ENCODE measurements at regions not wholly inside any gene's neighbourhood (a gene's known extent, or its start where the extent isn't known, plus 50 kb on each side); places are given as distances from the start of the nearest gene placed in this dataset.
"Not testable (repeated sequence)": the region's sequence is repeated elsewhere in the genome, so short reads cannot be mapped to it uniquely, and the experiment has no call there.

GRCh38 chr2:126952216-126952615, 53.5 kb downstream of the TEX51 start:
- no peak for DNase-seq (ENCODE audit: low read depth, low spot score)

DNA sequence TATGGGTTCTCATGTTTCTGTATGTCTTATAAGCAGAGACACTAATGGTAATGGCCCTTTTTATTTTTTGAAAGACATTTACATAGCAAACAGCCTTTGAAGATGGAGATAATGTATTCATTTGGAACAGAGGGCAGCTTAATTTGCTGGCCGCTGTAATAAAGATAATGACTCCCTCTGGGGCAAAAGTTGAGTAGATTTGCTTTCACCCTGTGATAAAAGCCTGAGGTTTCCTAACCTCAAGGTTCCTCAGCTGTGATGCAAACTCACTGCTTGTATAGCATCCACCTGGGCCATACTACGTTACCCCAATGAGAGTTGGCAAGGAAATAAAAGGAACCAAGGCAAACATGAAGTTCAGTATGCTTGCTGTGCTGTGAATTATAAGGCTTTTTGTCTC, 54.8 kb downstream of the TEX51 start:
- DNase-seq (ENCODE audit: low read depth, low spot score) = no peak

- DNase-seq (ENCODE audit: low read depth, low spot score) = no peak
Observed at GRCh38 chr2:126954831-126955230, 56.1 kb downstream of the TEX51 start.

GRCh38 chr2:126956773-126957172, 58.1 kb downstream of the TEX51 start:
- not testable (repeated sequence) for DNase-seq (ENCODE audit: low read depth, low spot score)

DNA sequence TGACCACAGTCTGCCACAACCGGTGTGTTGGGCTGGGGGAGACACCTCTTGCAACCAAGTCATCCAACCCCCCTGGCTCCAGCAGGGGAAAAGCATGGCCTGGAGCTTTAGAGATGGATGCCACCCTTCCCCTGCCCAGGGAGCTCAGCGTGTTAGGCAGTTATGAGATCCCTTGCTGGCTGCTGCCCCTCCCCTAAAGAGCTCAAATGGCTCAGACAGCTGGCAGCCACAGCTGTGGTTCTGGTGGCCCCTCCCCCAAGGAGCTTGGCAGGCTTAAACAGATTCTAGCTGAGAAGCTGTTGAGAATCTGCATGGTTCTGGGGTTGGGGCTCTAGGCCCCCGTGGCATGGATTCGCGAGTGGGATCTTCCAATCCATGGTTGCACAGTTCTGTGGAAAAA, 64.7 kb downstream of the TEX51 start:
- no peak for DNase-seq (ENCODE audit: low read depth, low spot score)

DNA sequence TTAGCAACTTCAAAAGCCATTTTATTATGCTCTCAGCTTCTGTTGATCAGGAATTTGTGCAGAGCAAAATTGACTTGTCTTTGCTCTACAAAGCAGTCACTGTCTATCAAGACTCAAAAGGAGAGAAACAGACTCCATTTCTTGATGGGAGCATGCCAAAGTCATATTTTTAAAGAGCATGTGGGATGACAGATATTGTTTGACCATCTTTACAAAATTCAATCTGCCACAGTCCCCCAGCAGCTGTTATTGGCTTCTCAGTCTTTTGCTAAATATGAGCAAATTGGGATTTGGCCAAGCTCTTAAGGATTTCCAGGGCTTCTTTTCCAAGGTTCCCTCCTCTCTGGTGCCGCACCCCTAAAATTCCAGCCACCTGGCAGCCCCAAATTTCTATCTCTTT, 67.9 kb downstream of the TEX51 start:
- DNase-seq (ENCODE audit: low read depth, low spot score) = no peak

DNA sequence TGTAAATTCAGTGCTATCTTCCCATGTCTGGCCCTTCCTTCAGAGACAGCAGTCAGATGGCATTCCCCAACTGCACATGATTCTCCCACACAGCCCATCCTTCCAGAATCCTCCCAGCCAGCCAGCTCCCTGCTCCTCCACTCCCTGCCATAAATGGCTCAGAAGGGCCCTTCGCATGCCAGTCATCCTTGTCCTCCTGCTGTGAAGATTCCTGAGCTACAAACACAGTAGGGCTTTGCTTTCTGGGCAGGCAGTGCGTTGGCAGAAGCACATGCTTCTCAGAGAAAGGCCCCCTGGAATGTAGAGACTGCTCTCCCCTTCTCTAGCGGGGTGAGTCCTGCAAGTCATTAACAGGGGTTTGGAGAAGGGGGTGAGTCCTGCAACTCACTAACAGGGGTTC, 71.9 kb downstream of the TEX51 start:
- DNase-seq (ENCODE audit: low read depth, low spot score) = no peak

DNA sequence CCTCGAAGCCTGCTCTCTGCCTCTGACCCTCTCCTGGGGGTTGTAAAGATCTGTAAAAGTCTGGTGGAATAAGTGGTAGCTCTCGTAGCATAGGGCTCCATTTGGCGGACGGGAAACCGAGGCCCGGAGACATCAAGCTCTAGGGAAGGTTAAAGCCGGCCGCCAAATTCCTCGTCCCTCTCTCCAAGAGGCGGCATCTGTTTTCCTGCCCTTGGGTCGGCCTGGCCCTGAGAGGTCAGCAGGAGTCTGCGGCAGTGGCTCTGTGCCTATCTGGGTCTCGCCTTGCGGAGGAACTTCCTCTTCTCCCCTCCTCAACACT, 72.4 kb downstream of the TEX51 start:
- no peak for DNase-seq (ENCODE audit: low read depth, low spot score)

DNA sequence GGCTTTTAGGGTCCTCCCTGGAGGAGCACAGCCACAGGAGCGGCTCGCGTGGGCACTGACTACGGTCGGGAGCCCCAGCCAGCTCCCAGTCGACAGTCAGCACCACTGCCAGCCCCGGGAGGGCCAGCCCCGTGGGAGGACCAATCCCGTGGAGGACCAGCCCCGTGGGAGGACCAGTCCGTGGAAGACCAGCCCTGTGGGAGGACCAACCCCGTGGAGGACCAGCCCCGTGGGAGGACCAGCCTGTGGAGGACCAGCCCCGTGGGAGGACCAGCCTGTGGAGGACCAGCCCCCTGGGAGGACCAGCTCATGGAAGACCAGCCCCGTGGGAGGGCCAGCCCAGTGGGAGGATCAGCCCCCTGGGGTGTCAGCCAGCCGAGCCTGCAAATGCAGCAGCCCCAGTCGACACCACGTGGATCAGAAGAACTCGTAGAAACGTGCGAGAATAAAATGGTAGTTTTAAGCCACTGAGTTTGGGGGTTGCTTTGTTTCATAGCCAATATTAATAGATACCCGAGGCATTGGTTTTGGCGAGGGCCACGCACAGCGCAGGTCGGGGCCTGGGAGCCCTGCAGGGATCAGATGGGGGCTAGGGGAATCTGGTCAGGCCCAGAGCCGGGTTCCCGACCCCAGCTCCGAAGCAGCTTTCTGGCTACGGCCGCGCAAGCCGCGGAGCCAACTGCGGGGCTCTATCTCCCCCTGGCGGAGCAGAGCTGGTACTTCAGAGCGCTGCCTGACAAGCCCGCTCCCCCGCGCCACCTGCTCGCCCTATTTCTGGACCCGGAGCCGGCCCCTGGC, 73.0 kb downstream of the TEX51 start:
- DNase-seq (ENCODE audit: low read depth, low spot score) = peak; percentile 37

- DNase-seq (ENCODE audit: low read depth, low spot score) = no peak
Observed at GRCh38 chr2:126972279-126972626, 73.6 kb downstream of the TEX51 start.

GRCh38 chr2:126973745-126974144, 75.1 kb downstream of the TEX51 start:
- DNase-seq (ENCODE audit: low read depth, low spot score) = no peak

DNA sequence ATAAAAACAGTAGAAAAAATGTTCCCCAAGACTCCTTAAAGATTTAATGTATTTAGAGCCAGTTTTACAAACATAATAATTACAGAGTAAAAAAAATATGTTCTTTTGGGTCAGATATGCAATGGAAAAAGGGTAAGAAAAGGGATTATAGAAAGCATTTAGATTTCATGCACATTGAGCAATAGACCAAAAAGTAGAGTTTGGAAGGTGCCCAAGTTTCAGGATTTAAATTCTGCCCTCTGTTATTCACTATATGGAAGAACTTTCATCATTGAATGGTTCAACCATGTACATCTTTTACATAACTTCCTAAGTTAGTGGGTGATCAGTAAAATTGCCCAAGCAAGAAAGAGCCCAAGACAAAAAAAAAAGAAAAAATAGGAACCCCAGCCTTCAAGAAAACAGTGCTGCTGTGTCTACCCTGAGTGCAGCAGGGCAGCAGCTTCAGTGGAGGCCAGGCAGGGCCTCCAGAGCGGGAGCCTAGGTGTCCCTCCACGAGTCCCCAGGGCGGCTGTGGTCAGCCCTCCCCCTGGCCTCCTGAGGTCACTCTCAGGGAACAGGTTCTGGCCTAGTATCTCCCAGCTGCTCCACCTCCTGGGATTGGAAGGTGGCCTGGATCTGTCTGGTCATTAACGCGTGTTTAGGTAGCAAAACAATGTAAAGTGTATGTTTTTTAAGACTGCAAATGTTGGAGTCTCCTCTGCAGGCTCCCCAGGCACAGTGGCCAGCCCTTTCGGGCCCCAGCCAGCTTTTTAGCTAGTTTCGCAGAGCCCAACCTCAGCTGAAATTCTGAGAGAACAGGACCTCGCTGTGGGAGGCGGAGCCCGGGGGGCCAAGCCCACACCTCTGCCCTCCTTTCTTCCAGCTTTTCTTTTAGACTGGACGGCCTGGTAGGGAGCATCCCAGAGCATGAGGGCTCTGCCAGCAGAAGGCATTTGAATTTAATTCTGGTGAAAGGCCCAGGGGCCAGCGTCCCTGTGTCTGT, 77.3 kb downstream of the TEX51 start:
- DNase-seq (ENCODE audit: low read depth, low spot score) = no peak

DNA sequence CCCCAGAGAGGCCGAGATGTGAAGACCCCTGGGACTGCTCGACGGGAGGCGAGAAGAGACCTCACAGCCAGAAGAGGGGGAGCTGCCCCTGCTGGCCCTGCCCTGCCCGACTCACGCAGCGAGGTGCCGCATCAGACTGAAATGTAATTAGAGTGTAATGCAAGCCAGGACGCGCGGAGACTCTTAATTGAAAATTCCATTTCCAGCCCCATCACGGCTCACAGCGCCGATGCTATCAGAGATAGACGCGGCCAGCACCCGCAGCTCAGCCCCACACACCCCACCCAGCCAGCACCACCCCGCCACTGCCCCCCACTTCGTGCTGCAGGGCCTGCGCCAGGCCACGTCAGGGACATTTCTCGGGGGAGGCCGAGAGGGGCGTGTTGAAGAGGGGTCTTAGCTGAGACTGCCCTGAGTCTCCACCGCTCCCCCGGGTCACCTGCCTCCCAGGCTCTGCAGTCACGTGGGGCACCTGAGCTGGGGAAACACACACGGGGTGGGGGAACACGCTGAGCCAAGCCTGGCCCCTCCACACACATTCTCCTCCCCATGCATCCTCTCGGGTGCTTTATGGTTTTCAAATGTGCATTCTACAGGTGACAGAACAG, 78.1 kb downstream of the TEX51 start:
- no peak for DNase-seq (ENCODE audit: low read depth, low spot score)

GRCh38 chr2:126978333-126978732, 79.6 kb downstream of the TEX51 start:
- DNase-seq (ENCODE audit: low read depth, low spot score) = no peak

DNA sequence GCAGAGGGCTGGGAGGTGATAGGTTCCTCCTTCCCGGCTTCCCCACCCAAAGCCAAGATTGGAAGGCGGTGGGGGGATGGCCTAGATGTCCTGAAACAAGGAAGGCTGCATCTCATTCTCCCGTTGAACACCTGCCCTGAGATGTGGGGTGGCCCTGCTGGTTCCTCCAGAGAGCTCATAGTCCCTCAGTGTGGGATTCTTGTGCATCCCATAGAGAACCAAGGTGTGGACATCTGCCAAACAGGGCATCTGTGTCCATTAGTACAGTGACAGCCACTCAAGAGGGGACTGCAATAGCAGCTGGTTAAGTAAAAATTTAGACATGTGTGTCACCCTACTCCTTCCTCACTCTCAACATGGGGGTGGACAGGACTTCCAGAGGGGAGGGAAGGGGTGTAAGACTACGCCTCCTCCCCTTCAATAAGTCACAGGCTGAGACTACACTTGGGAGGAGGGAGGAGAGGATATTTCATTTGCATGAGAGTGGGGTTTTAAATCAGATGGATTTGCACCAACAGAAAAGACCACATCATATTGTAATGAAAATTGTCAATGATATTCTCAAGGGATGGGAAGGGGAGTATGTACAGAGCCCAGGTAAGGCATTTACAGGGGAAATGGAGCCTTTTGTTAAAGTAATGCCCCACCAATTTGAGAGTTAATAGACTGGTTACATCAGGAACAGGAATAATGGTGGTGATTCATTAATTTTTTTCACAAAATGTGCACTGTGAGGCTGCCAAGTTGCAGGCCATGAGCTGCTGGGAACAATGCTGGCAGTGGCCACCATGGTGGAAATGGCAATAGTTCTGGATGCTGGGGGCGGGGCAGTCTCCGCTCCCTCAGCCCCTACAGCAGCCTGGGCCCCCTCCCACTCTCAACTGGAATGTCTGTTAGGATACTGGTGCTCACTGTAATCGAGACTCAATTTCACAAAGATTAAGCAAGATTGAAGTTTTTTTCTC, 80.6 kb downstream of the TEX51 start:
- DNase-seq (ENCODE audit: low read depth, low spot score) = no peak

DNA sequence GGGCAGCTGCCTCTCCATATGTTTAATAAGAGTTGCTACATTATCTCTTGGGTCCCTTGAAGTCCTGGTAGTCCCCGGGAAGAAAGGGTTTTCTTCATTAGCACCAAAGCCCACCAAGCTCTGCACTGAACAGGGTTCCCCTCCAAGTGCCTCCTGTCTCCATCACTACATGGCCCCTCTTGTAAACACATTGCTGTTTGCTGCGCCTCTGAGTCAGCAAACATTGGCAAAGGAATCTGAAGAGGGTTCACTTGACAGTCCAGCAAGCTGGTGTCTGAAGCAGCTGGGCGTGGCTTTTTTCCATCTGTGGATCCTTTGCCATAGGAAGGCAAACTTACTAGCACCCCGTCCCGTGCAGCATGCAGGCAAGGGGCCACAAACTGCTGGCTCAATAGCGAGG, 82.8 kb downstream of the TEX51 start:
- no peak for DNase-seq (ENCODE audit: low read depth, low spot score)

- no peak for DNase-seq (ENCODE audit: low read depth, low spot score)
Observed at GRCh38 chr2:126982935-126983334, 84.2 kb downstream of the TEX51 start.

DNA sequence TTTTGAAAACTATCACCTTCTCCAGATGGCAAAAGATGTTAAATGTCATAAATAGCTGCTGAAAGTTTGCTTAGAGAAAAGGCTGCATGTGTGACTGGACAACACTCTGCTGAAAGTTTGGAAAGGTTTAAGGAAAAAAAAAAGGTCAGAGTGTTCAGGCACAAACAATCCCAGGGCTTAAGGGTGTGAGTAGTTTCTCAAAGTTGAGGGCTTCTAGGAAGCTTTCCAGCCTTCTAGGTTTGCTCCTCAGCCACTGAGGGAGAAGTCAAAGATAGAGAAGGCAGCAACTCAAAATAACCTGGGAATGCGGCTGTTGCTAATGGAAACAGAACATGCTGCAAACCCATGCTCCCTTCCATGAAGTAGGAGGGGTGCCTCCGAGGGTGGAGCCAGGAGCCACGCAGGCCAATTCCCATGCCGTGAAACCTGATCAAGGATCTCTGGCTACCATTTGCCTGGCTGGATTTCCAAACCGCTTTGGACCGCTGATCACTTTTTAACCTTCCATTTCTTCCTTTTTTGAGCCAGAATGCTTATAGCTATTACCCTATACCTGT, 88.0 kb downstream of the TEX51 start:
- DNase-seq (ENCODE audit: low read depth, low spot score) = no peak

- no peak for DNase-seq (ENCODE audit: low read depth, low spot score)
Observed at GRCh38 chr2:126988482-126988881, 89.8 kb downstream of the TEX51 start.

- not testable (repeated sequence) for DNase-seq (ENCODE audit: low read depth, low spot score)
Observed at GRCh38 chr2:126989064-126989463, 90.4 kb downstream of the TEX51 start.

GRCh38 chr2:126990200-126990599, 91.5 kb downstream of the TEX51 start:
- DNase-seq (ENCODE audit: low read depth, low spot score) = no peak

Measured in activated CD4-positive, CD25-positive, alpha-beta regulatory T cell treated with anti-CD3 and anti-CD28 coated beads, Interleukin-2, amount 50 U/mL, for 16 hours (primary cell).